ENCODE measurements at regions not wholly inside any gene's neighbourhood (a gene's known extent, or its start where the extent isn't known, plus 50 kb on each side); places are given as distances from the start of the nearest gene placed in this dataset.

DNA sequence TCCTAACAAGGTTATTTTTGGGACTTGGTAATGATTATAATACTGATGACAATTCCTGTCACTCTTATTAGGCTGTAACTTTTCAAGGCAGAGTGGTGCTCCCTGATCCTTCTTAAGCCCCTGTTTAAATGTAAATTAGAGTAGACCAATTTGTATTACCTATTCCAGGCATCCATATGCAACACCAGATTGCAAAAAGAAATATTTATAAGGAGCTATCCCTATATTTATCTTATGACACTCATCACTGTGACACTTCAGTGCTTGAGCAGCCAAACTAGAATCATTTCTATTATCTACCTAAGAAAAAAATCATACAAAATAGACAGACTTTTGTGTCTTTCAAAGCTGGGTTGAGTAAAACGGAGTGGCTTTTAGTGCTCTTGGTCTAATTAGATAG lies 462.7 kb downstream of the ADGRL2 start:
- Histone ChIP-seq H3K9me3 (replicated peaks; ENCODE audit: control insufficient read depth, insufficient read depth, low read length) (no peaks in the 10 kb centered on the region), H3K9ac (ENCODE audit: control insufficient read depth, insufficient read depth, low read length) (no peak overlapping the region), H3K36me3 (ENCODE audit: control insufficient read depth in 2 of 2, insufficient read depth in 2 of 2, low read length in 1 of 2) (no peaks in the 10 kb centered on the region), H3K4me3 (no peak overlapping the region), H3K27me3 (replicated peaks in 1 of 2; ENCODE audit: control insufficient read depth in 2 of 2, insufficient read depth in 2 of 2, low read length in 1 of 2) (no peaks in the 10 kb centered on the region), H2AFZ (ENCODE audit: control insufficient read depth, low read depth, low read length) (no peak overlapping the region), H3K27ac (ENCODE audit: control insufficient read depth, insufficient read depth) (no peak overlapping the region), H4K20me1 (ENCODE audit: control insufficient read depth, insufficient read depth) (no peaks in the 10 kb centered on the region), H3K79me2 (ENCODE audit: control insufficient read depth, insufficient read depth, low read length) (no peaks in the 10 kb centered on the region), H3K4me1 (ENCODE audit: control insufficient read depth, insufficient read depth, low read length) (no peaks in the 10 kb centered on the region), H3K4me2 (ENCODE audit: control insufficient read depth, insufficient read depth) (no peak overlapping the region)
- no peak for FAIRE-seq
- RAD21 ChIA-PET (ENCODE audit: unreplicated experiment) = interaction anchor here (1.2 to 2.0 kb wide), 4 partner anchors 18 to 111 kb away, joined by 3 to 5 read pairs (median 5); no protein-coding TSS in a partner anchor
- POLR2A ChIA-PET = no interaction called here
- intact Hi-C loops (cut with micrococcal nuclease; ENCODE audit: unreplicated experiment) (no loop called here), in situ Hi-C loops (cut with MboI) (no loop called here)
- 4% methylated on average over 1 of the region's 1 CpG for WGBS (ENCODE audit: insufficient coverage, insufficient replicate concordance, low lambda C conversion rate, missing lambda C conversion rate)
- DNase-seq (ENCODE audit: low read depth, low spot score) = no peak
- TF ChIP-seq SIN3A (IDR thresholded peaks at IDR 0.05; ENCODE audit: low read depth, low read length) (no peak), CBFB (IDR thresholded peaks at IDR 0.05; ENCODE audit: low read depth) (no peak), PAX5 (IDR thresholded peaks at IDR 0.05; ENCODE audit: borderline replicate concordance, low read depth, low read length) (no peak), CHD1 (IDR thresholded peaks at IDR 0.05; ENCODE audit: low read depth, low read length) (no peak), HDAC6 (IDR thresholded peaks at IDR 0.05; ENCODE audit: unreplicated experiment) (no peak), POLR2AphosphoS2 (IDR thresholded peaks at IDR 0.05; ENCODE audit: low read depth, low read length) (no peak), MTA3 (IDR thresholded peaks at IDR 0.05; ENCODE audit: borderline replicate concordance, low read length) (no peak), SREBF2 (IDR thresholded peaks at IDR 0.05; ENCODE audit: low read length) (no peak)
- TF ChIP-seq, protein P1, sequence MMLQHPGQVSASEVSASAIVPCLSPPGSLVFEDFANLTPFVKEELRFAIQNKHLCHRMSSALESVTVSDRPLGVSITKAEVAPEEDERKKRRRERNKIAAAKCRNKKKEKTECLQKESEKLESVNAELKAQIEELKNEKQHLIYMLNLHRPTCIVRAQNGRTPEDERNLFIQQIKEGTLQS (IDR thresholded peaks at IDR 0.05; ENCODE audit: borderline replicate concordance, extremely low read depth, low read depth, low read length) = no peak
- TF ChIP-seq, protein P2, sequence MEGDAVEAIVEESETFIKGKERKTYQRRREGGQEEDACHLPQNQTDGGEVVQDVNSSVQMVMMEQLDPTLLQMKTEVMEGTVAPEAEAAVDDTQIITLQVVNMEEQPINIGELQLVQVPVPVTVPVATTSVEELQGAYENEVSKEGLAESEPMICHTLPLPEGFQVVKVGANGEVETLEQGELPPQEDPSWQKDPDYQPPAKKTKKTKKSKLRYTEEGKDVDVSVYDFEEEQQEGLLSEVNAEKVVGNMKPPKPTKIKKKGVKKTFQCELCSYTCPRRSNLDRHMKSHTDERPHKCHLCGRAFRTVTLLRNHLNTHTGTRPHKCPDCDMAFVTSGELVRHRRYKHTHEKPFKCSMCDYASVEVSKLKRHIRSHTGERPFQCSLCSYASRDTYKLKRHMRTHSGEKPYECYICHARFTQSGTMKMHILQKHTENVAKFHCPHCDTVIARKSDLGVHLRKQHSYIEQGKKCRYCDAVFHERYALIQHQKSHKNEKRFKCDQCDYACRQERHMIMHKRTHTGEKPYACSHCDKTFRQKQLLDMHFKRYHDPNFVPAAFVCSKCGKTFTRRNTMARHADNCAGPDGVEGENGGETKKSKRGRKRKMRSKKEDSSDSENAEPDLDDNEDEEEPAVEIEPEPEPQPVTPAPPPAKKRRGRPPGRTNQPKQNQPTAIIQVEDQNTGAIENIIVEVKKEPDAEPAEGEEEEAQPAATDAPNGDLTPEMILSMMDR (IDR thresholded peaks at IDR 0.05 in 2 of 3, conservative IDR thresholded peaks at IDR 0.05 in 1 of 3; ENCODE audit: control insufficient read depth in 2 of 3, extremely low read depth in 1 of 3, insufficient read depth in 1 of 3, low read depth in 3 of 3, low read length in 3 of 3) = no peak
- TF ChIP-seq, protein P3, sequence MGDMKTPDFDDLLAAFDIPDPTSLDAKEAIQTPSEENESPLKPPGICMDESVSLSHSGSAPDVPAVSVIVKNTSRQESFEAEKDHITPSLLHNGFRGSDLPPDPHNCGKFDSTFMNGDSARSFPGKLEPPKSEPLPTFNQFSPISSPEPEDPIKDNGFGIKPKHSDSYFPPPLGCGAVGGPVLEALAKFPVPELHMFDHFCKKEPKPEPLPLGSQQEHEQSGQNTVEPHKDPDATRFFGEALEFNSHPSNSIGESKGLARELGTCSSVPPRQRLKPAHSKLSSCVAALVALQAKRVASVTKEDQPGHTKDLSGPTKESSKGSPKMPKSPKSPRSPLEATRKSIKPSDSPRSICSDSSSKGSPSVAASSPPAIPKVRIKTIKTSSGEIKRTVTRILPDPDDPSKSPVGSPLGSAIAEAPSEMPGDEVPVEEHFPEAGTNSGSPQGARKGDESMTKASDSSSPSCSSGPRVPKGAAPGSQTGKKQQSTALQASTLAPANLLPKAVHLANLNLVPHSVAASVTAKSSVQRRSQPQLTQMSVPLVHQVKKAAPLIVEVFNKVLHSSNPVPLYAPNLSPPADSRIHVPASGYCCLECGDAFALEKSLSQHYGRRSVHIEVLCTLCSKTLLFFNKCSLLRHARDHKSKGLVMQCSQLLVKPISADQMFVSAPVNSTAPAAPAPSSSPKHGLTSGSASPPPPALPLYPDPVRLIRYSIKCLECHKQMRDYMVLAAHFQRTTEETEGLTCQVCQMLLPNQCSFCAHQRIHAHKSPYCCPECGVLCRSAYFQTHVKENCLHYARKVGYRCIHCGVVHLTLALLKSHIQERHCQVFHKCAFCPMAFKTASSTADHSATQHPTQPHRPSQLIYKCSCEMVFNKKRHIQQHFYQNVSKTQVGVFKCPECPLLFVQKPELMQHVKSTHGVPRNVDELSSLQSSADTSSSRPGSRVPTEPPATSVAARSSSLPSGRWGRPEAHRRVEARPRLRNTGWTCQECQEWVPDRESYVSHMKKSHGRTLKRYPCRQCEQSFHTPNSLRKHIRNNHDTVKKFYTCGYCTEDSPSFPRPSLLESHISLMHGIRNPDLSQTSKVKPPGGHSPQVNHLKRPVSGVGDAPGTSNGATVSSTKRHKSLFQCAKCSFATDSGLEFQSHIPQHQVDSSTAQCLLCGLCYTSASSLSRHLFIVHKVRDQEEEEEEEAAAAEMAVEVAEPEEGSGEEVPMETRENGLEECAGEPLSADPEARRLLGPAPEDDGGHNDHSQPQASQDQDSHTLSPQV (IDR thresholded peaks at IDR 0.05) = no peak
- TF ChIP-seq, protein P4, sequence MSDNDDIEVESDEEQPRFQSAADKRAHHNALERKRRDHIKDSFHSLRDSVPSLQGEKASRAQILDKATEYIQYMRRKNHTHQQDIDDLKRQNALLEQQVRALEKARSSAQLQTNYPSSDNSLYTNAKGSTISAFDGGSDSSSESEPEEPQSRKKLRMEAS (IDR thresholded peaks at IDR 0.05; ENCODE audit: low read depth, low read length) = no peak
- no TSS peak for BruUV-seq (replicated peaks)
- CTCF ChIA-PET = interaction anchor here (0.9 kb wide), 1 partner anchor 36 kb away, joined by 3 read pairs; no protein-coding TSS in a partner anchor
- no peak for ATAC-seq
- SMC1A ChIA-PET (ENCODE audit: uncharacterized antibody, unreplicated experiment) = interaction anchor here (1.3 to 12.9 kb wide), 2 partner anchors 14 to 36 kb away, joined by 4 to 114 read pairs; no protein-coding TSS in a partner anchor
